GM19395 (cell line): ENCODE measurements at regions not wholly inside any gene's neighbourhood (a gene's known extent, or its start where the extent isn't known, plus 50 kb on each side); places are given as distances from the start of the nearest gene placed in this dataset.

ENCODE experiments used
- ATAC-seq: cut with Tn5 transposase; IDR thresholded peaks from one replicate; pipeline ENCODE4 v1.9.1; 2021; ENCODE audit warnings: mild to moderate bottlenecking, moderate library complexity; ENCODE audit not compliant: unreplicated experiment

DNA sequence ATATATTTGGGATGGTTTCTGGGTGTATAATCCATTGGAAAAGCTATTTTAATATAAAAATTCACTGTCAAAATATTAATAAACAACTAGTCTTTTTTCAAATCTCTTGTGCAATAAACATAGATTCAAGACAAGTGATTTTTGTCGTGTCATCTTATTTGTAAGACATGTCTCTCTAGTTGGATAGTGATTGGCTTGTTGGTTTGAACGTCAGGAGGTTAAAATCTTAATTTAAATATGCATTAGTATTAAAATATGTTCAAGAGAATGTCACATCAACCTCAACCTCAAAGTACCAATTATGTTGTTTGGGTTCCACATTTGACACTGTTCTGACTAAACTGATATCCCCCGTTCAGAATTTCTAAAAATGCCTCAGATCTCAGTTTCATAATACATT is 287.6 kb downstream of the CASP12 start:
- ATAC-seq, result no peak

GRCh38 chr11:104609311-104610085 is 288.8 kb downstream of the CASP12 start:
- peak; percentile 91 for ATAC-seq

DNA sequence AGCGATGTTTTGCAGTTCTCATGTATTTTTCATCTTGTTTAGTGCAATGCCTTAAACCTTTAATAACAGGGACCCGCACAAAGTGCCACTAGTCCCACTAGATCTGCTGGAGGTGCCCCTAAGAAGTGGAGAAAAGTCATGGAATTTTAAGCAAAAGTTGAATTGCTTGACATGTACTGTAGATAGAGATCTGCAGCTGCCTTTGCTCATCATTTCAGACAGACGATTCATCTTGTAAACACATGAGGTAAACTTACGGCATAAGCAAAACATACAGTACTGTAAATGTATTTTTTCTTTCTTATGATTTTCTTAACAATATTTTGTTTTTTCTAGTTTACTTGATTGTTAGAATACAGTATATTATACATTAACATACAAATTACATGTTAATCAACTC is 295.6 kb downstream of the CASP12 start:
- ATAC-seq, result no peak

GRCh38 chr11:104594228-104594958 is 303.9 kb downstream of the CASP12 start:
- ATAC-seq, result no peak

DNA sequence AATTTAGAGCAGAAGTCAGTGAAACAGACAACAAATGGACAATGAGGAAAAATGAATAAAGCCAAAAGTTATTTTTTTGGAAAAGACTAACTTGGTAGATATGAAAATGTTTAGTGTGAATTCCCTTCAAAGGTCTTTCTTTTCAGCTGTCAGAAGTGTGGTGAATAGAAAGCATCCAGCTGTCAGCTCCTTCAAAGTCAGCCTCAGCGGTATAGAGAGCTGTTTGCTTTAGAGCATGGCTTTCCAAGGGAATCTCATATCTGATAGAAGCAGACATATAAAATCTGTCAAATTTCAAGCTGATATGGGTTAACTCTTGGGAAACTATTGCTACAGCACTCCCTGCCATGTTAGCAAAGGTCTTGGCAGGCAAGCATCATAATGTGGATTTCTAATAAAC is 309.3 kb downstream of the CASP12 start:
- no peak for ATAC-seq

DNA sequence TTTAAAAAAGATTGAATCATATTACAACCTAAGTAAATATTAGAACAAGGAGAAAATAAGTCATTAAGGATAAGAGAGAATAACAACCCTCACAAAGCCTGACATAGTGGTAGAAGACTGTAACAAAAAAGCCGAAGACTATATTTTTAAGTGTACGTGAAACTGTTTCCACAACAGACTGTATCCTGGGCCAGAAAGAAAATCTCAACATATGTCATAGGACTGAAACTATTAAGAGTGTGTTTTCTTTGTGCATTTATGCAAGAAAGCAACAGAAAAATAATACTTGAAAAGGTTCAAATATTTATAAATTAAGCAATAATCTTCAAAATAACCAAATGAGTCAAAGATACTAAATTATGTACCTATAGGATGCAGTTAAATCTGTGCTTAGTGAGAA is 309.8 kb downstream of the CASP12 start:
- no peak for ATAC-seq

DNA sequence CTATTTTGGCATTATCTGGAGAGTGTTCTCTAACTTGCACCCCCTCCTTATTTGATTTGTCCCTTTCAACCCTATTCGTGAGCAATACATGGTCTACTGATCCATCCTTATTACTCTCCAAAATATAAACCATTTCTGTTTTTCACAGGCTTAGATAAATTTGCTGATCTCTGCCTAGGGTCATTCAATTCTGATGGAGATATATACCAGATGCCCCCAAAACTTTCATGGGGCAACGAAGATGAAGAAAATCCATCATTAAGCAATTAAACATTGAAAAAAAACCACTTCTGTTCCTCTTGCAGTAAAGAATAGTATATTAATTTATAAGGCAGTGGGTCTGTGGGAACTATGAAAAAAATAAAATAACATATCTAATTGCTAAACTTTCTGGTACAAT is 313.4 kb downstream of the CASP12 start:
- ATAC-seq, result no peak

GRCh38 chr11:104583857-104584256 is 314.4 kb downstream of the CASP12 start:
- ATAC-seq, result no peak

DNA sequence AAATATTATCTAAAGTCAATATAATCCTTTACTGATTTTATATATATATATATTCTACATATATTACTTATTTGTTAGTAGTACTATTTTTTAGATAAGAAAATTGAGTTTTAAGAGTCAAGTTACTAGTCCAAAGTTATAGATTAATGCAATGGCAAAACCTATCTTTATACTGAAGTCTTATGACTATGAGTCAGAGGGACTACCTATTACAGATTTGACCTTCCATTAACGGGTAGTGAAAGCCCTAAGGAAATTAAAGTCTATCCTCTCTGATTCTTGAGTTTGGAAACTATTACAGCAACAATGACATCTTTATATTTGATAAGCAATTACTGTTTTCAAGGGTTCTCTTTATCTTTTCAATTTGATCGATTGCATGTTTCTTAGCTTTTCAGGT is 315.8 kb downstream of the CASP12 start:
- no peak for ATAC-seq

GRCh38 chr11:104581246-104581980 is 316.8 kb downstream of the CASP12 start:
- no peak for ATAC-seq

DNA sequence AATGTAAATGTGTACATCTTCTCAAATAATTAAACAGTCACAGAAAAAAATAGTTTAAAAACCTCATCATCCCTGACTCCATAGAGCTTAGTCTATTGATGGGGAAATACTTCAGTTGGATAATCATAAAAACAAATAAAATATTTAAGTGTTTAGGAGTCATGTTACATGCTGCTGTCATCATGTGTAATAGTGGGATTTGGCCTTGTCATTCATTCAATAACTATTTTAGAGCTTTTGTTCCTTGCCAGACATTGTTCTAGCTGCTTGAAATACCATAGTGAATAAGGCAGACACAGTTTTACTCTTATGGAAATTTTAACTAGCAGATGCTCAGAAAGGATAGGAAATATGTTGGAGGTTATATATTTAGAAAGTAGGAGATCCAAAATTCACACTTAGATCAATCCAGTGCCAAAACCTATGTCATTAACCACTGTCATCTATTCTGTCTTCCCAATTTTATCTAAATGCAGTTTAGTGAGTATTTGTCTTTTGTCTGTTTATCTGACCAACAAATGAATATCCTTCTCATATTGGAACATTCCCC is 324.7 kb downstream of the CASP12 start:
- no peak for ATAC-seq

- ATAC-seq, result no peak
Measured at GRCh38 chr11:104572279-104572678, 326.0 kb downstream of the CASP12 start.

- ATAC-seq, result no peak
Measured at GRCh38 chr11:104570078-104570701, 328.1 kb downstream of the CASP12 start.

GRCh38 chr11:104565583-104565961 is 332.7 kb downstream of the CASP12 start:
- no peak for ATAC-seq

DNA sequence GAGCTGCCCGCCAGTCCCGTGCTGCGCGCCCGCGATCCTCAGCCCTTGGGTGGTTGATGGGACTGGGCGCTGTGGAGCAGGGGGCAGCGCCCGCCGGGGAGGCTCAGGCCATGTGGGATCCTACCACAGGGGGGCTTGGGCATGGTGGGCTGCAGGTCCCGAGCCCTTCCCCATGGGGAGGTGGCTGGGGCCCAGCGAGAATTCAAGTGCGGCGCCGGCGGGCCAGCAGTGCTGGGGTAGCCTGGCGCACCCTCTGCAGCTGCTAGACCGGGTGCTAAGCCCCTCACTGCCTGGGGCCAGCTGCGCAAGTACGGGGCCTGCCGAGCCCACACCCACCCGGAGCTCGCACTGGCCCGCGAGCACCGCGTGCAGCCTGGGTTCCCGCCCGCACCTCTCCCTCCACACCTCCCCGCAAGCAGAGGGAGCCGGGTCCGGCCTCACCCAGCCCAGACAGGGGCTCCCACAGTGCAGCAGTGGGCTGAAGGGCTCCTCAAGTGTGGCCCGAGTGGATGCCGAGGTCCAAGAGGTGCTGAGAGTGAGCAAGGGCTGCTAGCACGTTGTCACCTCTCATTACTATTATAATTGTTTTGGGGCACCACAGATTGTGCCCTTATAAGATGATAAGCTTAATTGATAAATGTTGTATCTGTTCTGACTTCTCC is 333.2 kb downstream of the CASP12 start:
- ATAC-seq, result no peak

GRCh38 chr11:104556606-104557301 is 341.5 kb downstream of the CASP12 start:
- no peak for ATAC-seq

GRCh38 chr11:104549019-104549418 is 349.2 kb downstream of the CASP12 start:
- no peak for ATAC-seq

DNA sequence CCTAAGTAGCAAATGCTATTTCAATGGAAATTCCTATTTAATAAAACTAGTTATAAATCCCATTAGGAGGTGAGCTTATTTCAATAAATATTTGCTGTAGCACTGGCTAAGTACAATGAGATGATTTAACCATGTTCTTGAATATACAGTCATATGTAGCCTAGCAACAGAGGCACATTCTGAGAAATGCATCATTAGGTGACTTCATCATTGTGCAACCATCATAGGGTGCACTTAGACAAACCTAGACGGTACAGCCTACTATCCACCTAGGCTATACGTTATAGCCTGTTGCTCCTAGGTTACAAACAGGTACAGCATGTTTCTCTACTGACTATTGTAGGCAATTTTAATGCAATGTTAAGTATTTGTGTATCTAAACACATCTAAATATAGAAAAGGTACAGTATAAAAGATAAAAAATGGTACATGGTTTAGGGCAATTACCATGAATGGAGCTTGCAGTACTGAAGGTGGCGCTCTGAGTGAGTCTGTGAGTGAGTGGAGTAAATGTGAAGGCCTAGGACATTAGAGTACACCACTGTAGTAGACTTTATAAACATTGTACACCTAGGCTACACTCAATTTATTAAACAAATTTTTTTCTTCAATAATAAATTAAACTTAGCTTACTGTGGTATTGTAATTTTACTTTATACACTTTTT is 350.1 kb downstream of the CASP12 start:
- ATAC-seq, result no peak

DNA sequence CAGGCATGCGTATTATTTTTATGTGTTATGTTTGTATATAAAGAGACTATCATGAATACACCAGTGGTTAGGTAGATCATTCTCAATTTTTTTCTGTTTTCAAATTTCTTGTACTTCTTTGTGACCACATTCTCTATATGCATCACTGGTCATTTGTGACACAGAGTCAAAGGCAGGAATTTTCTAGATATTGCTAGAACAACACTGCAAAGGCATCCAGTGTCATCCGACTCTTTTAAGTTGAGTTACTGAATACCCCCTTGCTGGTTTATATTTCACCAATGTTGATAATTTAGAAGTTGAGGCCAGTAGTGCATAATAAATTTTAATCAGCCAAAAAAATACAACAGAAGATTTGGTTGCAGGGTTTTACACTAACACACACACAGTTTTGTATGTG is 351.8 kb downstream of the CASP12 start:
- no peak for ATAC-seq
